ENCODE measurements at regions not wholly inside any gene's neighbourhood (a gene's known extent, or its start where the extent isn't known, plus 50 kb on each side); places are given as distances from the start of the nearest gene placed in this dataset.

- DNase-seq (no peak), ATAC-seq (no peak)
- H3K27me3 Mint-ChIP-seq, result no peaks in the 10 kb centered on the region
- peaks cover 12% of the 10 kb centered on the region for H3K4me1 Mint-ChIP-seq
- H3K36me3 Mint-ChIP-seq (ENCODE audit: low read depth), result no peaks in the 10 kb centered on the region
- H3K4me3 Mint-ChIP-seq, result no peak overlapping the region
- no peaks in the 10 kb centered on the region for H3K9me3 Mint-ChIP-seq
- no peak overlapping the region for H3K27ac Mint-ChIP-seq
These were observed 79.2 kb upstream of the MDM1 start for GRCh38 chr12:68411371-68411770.

DNA sequence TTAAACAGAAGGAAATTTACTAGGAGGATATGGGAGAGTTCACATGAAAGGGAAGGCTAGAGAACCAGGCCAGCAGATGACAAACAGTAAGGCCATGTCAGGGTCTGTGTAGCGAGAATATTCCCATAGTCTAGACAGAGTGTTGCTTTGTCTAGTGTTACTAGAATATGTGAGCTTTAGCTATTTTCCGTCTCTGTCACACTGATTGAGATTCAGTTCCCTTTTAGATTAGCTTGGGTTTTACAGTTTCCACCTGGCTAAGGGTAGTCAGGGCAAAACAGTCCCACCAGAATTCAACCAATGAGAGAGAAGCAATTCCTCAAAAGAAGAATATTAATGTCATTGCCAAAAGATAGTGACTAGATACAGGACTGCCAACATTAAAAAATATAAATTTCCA lies 82.8 kb upstream of the MDM1 start:
- peaks cover 15% of the 10 kb centered on the region for H3K4me1 Mint-ChIP-seq

DNA sequence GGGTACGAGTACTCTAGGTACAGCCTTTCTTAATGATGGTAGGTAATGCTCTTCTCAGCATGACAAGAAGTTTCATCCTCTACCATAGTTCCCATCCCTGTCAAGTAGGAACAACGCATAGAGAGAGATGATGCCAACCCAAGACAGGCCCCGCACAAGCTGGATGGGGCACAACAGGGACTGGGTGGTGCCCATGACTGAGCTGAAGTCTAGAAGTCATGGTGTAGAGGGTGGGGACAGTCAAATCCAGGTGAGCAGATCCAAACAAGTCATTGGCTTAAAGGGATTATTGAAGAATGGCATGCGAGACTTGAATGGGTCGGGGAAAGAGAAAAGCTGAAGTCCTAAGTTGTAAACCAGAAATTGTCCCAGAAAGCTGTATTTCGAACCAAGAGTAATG lies 84.2 kb upstream of the MDM1 start:
- no peaks in the 10 kb centered on the region for H3K36me3 Mint-ChIP-seq (ENCODE audit: low read depth)
- DNase-seq (no peak), ATAC-seq (no peak)
- H3K4me3 Mint-ChIP-seq, result no peak overlapping the region
- H3K4me1 Mint-ChIP-seq, result peaks cover 28% of the 10 kb centered on the region
- H3K27me3 Mint-ChIP-seq, result no peaks in the 10 kb centered on the region
- H3K27ac Mint-ChIP-seq, result no peak overlapping the region
- H3K9me3 Mint-ChIP-seq, result no peaks in the 10 kb centered on the region

More for the DNA sequence above, 82.8 kb upstream of the MDM1 start:
- no peaks in the 10 kb centered on the region for H3K36me3 Mint-ChIP-seq (ENCODE audit: low read depth)
- no peak for ATAC-seq
- H3K27ac Mint-ChIP-seq, result no peak overlapping the region
- no peak for DNase-seq
- no peaks in the 10 kb centered on the region for H3K9me3 Mint-ChIP-seq
- H3K27me3 Mint-ChIP-seq, result no peaks in the 10 kb centered on the region
- no peak overlapping the region for H3K4me3 Mint-ChIP-seq

GRCh38 chr12:68416826-68417225 lies 84.7 kb upstream of the MDM1 start:
- H3K9me3 Mint-ChIP-seq, result no peaks in the 10 kb centered on the region
- no peaks in the 10 kb centered on the region for H3K27me3 Mint-ChIP-seq
- H3K4me3 Mint-ChIP-seq, result no peak overlapping the region
- no peak overlapping the region for H3K27ac Mint-ChIP-seq
- H3K4me1 Mint-ChIP-seq, result peaks cover 28% of the 10 kb centered on the region
- ATAC-seq, result no peak
- no peaks in the 10 kb centered on the region for H3K36me3 Mint-ChIP-seq (ENCODE audit: low read depth)
- DNase-seq, result no peak

GRCh38 chr12:68418137-68418460 lies 85.9 kb upstream of the MDM1 start:
- H3K4me3 Mint-ChIP-seq, result no peak overlapping the region
- no peaks in the 10 kb centered on the region for H3K36me3 Mint-ChIP-seq (ENCODE audit: low read depth)
- H3K27ac Mint-ChIP-seq, result no peak overlapping the region
- ATAC-seq (no peak), DNase-seq (no peak)
- H3K4me1 Mint-ChIP-seq, result peaks cover 33% of the 10 kb centered on the region
- no peaks in the 10 kb centered on the region for H3K9me3 Mint-ChIP-seq
- no peaks in the 10 kb centered on the region for H3K27me3 Mint-ChIP-seq

DNA sequence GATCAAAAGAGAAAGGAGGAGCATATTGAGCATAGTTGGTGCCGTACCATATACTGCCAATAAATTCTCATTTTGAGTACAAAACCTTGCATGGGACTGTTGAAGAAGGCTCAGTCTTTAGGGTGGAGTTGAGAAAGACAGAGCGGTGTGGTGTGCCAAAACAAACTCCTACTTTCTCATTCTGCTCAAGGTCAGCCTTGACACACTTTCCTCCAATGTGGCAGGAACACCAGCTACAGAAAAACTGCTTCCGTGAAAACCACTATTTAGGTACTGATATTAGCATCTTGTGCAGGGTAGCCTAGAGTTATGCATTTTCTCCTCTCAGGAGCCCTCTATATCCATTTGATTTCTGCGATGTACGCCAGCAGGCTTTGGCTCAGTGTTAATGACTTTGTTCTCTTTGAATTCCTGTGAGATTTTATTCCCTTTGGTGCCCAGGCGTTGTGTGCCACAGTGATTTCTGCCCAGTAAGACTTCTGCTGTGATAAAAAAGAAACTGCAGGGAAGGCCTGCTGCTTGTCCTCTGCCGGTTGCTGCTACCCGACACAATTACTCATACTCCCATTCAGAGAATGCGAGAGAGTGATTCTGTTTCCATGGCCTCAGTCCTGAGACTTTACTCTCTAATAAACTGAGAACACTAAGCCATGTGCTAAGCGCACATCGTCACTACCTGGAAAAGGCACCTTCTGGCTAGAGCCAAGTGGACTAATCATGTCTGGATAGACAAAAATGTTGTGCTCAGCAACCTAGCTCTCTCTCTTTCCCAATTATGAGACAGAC lies 88.3 kb upstream of the MDM1 start:
- Mint-ChIP-seq H3K27me3 (no peaks in the 10 kb centered on the region), H3K9me3 (no peaks in the 10 kb centered on the region), H3K36me3 (ENCODE audit: low read depth) (no peaks in the 10 kb centered on the region), H3K4me3 (peak overlapping the region; percentile 6), H3K27ac (peak overlapping the region; percentile 53), H3K4me1 (peaks cover 34% of the 10 kb centered on the region)
- DNase-seq, result no peak
- peak; percentile 57 for ATAC-seq

- Mint-ChIP-seq H3K27ac (no peak overlapping the region), H3K4me3 (no peak overlapping the region), H3K36me3 (ENCODE audit: low read depth) (no peaks in the 10 kb centered on the region), H3K4me1 (peaks cover 34% of the 10 kb centered on the region), H3K9me3 (no peaks in the 10 kb centered on the region), H3K27me3 (no peaks in the 10 kb centered on the region)
- DNase-seq (no peak), ATAC-seq (no peak)
These were observed 90.0 kb upstream of the MDM1 start for GRCh38 chr12:68422159-68422558.

- ATAC-seq (no peak), DNase-seq (no peak)
- H3K27me3 Mint-ChIP-seq, result no peaks in the 10 kb centered on the region
- H3K36me3 Mint-ChIP-seq (ENCODE audit: low read depth), result no peaks in the 10 kb centered on the region
- no peak overlapping the region for H3K4me3 Mint-ChIP-seq
- H3K4me1 Mint-ChIP-seq, result peaks cover 26% of the 10 kb centered on the region
- H3K9me3 Mint-ChIP-seq, result no peaks in the 10 kb centered on the region
- H3K27ac Mint-ChIP-seq, result no peak overlapping the region
These were observed 90.9 kb upstream of the MDM1 start for GRCh38 chr12:68422956-68423574.

DNA sequence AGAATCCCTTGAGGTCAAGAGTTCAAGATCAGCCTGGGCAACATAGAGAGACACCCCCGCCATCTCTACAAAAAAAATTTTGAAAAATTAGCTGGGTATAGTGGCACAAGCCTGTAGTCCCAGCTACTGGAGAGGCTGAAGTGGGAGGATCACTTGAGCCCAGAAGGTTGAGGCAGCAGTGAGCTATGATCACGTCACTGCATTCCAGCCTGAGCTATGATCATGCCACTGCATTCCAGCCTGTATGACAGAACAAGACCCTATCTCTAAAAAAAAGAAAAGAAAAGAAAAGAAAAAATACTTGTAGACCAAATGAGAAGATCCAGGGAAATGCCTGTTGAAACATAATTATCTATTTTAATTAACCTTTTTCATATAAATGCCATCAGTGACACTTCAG lies 93.8 kb upstream of the MDM1 start:
- H3K27me3 Mint-ChIP-seq, result no peaks in the 10 kb centered on the region

DNA sequence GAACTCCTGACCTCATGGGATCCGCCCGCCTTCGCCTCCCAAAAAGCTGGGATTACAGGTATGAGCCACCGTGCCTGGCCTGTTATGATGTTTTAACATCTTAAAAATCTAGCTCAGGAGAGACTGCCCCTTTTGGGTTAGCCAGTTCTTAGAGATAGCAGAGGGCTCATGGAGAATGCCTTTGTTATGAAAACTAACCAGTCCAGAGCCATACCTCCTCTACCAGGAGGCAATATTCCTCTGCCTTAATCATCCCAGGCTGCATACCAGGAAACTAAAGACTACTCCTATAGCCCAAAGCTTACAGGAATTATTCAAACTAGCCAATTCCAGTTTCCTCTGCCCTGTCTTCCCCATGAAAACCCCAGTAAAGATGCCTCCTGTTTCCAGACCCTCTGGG lies 96.0 kb upstream of the MDM1 start:
- Mint-ChIP-seq H3K36me3 (ENCODE audit: low read depth) (no peaks in the 10 kb centered on the region), H3K4me3 (no peak overlapping the region), H3K4me1 (no peaks in the 10 kb centered on the region), H3K27me3 (no peaks in the 10 kb centered on the region), H3K27ac (no peak overlapping the region), H3K9me3 (no peaks in the 10 kb centered on the region)
- no peak for ATAC-seq
- no peak for DNase-seq

More for the DNA sequence above, 93.8 kb upstream of the MDM1 start:
- DNase-seq (no peak), ATAC-seq (no peak)
- no peaks in the 10 kb centered on the region for H3K9me3 Mint-ChIP-seq
- H3K36me3 Mint-ChIP-seq (ENCODE audit: low read depth), result no peaks in the 10 kb centered on the region
- H3K27ac Mint-ChIP-seq, result no peak overlapping the region
- no peak overlapping the region for H3K4me3 Mint-ChIP-seq
- H3K4me1 Mint-ChIP-seq, result peaks cover 11% of the 10 kb centered on the region

DNA sequence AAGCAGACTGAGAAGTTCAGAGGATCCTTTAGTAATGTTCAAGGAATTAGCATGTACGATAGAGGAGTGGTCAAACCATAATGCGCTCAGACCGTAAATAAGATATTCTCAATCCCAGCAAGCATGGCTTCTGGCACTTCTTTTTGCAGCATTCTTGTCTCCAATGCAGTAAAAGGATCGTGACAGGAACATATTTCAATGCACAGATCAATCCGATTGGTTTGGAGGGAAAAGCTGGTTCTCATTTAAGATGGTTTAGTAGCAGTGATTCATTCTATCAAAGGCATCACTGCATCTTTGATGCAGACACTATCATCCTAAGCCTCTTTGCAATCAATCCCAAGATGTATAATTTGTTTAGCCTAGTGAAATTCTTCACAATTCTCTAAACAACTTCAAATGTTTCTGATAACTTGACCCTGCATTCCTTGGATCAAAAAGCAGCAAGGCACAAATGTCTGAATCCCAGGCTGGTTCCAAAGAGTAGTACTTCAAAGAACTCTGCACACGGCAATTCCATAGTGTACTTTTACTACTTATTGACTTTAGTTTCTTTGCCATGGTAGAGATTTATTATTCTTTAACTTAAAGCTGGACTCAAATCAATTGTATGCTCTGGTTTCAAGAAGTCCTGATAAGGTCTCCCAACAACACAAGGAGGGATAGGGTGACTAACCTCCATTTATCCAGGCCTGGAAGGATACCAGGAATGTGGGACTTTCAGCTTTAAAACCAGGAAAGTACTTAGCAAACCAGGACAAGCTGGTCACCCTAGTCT lies 96.8 kb upstream of the MDM1 start:
- no peak for DNase-seq
- Mint-ChIP-seq H3K27me3 (no peaks in the 10 kb centered on the region), H3K36me3 (ENCODE audit: low read depth) (peaks cover 4% of the 10 kb centered on the region), H3K27ac (no peak overlapping the region), H3K9me3 (peaks cover 3% of the 10 kb centered on the region), H3K4me1 (no peaks in the 10 kb centered on the region), H3K4me3 (no peak overlapping the region)
- ATAC-seq, result no peak

DNA sequence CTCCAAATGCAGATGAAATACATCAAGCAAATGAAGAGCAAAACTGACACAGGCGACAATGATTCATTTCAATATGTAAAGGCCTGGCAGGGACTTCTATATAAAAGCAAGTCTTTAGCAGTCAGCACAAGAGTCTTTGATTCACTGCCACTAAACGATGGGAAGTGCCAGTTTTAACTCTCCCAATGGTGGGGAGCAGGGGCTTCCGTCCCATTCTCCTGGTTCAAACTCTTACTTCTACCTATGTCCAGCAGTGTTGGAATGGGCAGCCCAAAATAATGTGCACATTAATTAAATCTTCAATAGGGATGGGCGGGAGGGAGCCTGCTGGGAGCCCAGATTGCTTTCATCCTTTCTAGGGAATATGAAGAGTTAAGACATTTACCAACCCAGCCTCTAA lies 97.5 kb upstream of the MDM1 start:
- H3K27me3 Mint-ChIP-seq, result no peaks in the 10 kb centered on the region
- peaks cover 4% of the 10 kb centered on the region for H3K36me3 Mint-ChIP-seq (ENCODE audit: low read depth)
- no peaks in the 10 kb centered on the region for H3K4me1 Mint-ChIP-seq
- H3K9me3 Mint-ChIP-seq, result peaks cover 6% of the 10 kb centered on the region
- ATAC-seq (no peak), DNase-seq (no peak)
- no peak overlapping the region for H3K27ac Mint-ChIP-seq
- H3K4me3 Mint-ChIP-seq, result no peak overlapping the region

DNA sequence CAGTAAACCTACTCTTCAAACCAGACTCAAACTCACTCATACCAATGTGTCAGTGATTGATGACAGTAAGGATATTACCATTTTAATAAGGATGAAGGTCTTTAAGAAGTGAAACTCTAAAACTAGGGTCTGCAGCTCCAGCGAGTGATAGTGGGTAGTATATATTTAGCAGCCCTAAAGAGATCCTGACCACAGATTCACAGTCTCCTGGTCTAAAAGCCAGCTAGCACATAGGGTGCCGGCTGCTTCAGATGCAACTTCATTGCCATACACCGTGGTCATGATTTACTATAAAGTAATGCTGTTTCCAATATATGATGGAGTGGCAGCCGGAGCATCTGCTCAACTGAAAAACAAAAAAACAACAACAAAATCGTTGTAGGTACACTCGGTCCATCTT lies 99.6 kb upstream of the MDM1 start:
- no peak overlapping the region for H3K27ac Mint-ChIP-seq
- H3K4me1 Mint-ChIP-seq, result no peaks in the 10 kb centered on the region

GRCh38 chr12:68432622-68433021 lies 100.5 kb upstream of the MDM1 start:
- Mint-ChIP-seq H3K36me3 (ENCODE audit: low read depth) (peaks cover 10% of the 10 kb centered on the region), H3K4me1 (no peaks in the 10 kb centered on the region), H3K27me3 (no peaks in the 10 kb centered on the region), H3K27ac (no peak overlapping the region), H3K9me3 (peaks cover 15% of the 10 kb centered on the region), H3K4me3 (no peak overlapping the region)
- no peak for DNase-seq
- no peak for ATAC-seq

More for the DNA sequence above, 99.6 kb upstream of the MDM1 start:
- Mint-ChIP-seq H3K4me3 (no peak overlapping the region), H3K27me3 (no peaks in the 10 kb centered on the region), H3K9me3 (peaks cover 15% of the 10 kb centered on the region), H3K36me3 (ENCODE audit: low read depth) (peaks cover 10% of the 10 kb centered on the region)
- DNase-seq (no peak), ATAC-seq (no peak)
